ENCODE measurements at regions not wholly inside any gene's neighbourhood (a gene's known extent, or its start where the extent isn't known, plus 50 kb on each side); places are given as distances from the start of the nearest gene placed in this dataset.

GRCh38 chr20:56911946-56912345, 282.8 kb downstream of the TFAP2C start:
- TF ChIP-seq EZH2 (IDR thresholded peaks at IDR 0.05) (no peak), POLR2AphosphoS5 (IDR thresholded peaks at IDR 0.05; ENCODE audit: borderline replicate concordance, low read depth, low read length) (no peak)
